ENCODE measurements at regions not wholly inside any gene's neighbourhood (a gene's known extent, or its start where the extent isn't known, plus 50 kb on each side); places are given as distances from the start of the nearest gene placed in this dataset.

- TF ChIP-seq CTCF (IDR thresholded peaks at IDR 0.05): no peak
- TF ChIP-seq ZFX (IDR thresholded peaks at IDR 0.05; ENCODE audit: borderline replicate concordance): no peak
Observed at GRCh38 chr6:104603108-104603745, 256.5 kb downstream of the HACE1 start.

All from 22Rv1 (cell line).